HG03460 (cell line): ENCODE measurements at regions not wholly inside any gene's neighbourhood (a gene's known extent, or its start where the extent isn't known, plus 50 kb on each side); places are given as distances from the start of the nearest gene placed in this dataset.
"Not testable (repeated sequence)": the region's sequence is repeated elsewhere in the genome, so short reads cannot be mapped to it uniquely, and the experiment has no call there.

Experiments
- ATAC-seq: cut with Tn5 transposase; IDR thresholded peaks from one replicate; pipeline ENCODE4 v1.9.1; 2021; ENCODE audit not compliant: unreplicated experiment

DNA sequence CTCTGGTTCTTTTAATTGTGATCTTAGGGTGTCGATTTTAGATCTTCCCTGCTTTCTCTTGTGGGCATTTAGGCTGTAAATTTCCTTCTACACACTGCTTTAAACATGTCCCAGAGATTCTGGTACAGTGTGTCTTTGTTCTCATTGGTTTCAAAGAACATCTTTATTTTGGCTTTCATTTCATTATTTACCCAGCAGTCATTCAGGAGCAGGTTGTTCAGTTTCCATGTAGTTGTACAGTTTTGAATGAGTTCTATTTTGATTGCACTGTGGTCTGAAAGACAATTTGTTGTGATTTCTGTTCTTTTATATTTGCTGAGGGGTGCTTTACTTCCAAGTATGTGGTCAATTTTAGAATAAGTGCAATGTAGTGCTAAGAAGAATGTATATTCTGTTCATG lies 423.8 kb downstream of the PIK3C3 start:
- not testable (repeated sequence) for ATAC-seq

DNA sequence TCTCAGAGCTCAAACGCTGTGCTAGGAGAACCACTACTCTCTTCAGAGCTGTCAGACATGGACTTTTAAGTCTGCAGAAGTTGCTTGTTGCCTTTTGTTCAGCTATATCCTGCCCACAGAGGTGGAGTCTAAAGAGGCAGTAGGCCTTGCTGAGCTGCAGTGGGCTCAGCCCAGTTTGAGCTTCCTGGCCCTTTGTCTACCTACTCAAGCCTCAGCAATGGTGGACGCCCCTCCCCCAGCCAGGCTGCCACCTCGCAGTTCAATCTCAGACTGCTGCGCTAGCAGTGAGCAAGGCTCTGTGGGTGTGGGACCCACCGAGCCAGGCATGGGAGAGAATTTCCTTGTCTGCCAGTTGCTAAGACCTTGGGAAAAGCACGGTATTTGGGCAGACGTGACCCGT lies 426.2 kb downstream of the PIK3C3 start:
- ATAC-seq = not testable (repeated sequence)

- no peak for ATAC-seq
Observed at GRCh38 chr18:42392416-42392815, 437.4 kb downstream of the PIK3C3 start.

- ATAC-seq = no peak
Observed at GRCh38 chr18:42392926-42393325, 437.9 kb downstream of the PIK3C3 start.

GRCh38 chr18:42394238-42394637 lies 439.2 kb downstream of the PIK3C3 start:
- ATAC-seq = no peak

GRCh38 chr18:42401131-42401673 lies 446.2 kb downstream of the PIK3C3 start:
- ATAC-seq = no peak

GRCh38 chr18:42404151-42404550 lies 449.1 kb downstream of the PIK3C3 start:
- no peak for ATAC-seq

- no peak for ATAC-seq
Observed at GRCh38 chr18:42409005-42409404, 454.0 kb downstream of the PIK3C3 start.

DNA sequence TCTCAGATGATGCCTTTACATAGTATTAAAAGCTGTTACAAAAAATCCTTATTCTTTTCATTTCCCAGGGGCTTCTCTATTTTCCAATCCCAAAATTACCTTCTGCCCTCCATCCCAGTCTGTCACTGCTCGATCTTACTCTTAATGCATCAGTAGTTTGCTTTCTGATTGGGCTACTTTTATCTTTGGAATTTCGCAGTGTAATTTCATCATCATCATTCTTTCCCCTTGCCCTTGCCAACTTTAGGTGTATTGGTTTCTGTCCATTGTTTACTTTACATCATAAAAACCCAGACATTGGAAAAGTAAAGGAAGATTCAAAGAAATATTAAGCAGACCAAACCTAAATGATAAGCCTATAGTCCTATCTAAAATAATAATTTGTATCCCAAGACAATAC lies 457.2 kb downstream of the PIK3C3 start:
- ATAC-seq = no peak

GRCh38 chr18:42412896-42413295 lies 457.9 kb downstream of the PIK3C3 start:
- ATAC-seq = no peak

DNA sequence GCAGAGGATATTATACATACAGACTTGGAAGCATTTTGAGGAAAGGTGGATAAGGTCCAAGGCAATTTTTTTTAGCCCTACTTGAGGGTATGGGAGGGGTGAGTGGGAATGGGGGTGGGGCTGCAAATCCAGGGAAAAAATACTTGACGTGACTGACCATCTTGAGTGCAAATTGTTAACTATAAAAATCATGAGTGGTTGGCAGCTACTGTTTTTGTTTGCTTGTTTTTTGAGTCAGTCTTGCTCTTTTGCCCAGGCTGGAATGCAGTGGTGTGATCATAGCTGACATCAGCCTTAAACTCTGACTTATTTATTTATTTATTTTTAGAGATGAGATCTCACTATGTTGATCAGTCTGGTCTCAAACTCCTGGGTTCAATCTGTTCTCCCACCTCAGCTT lies 458.8 kb downstream of the PIK3C3 start:
- ATAC-seq = no peak

GRCh38 chr18:42414756-42415454 lies 459.9 kb downstream of the PIK3C3 start:
- ATAC-seq = no peak

DNA sequence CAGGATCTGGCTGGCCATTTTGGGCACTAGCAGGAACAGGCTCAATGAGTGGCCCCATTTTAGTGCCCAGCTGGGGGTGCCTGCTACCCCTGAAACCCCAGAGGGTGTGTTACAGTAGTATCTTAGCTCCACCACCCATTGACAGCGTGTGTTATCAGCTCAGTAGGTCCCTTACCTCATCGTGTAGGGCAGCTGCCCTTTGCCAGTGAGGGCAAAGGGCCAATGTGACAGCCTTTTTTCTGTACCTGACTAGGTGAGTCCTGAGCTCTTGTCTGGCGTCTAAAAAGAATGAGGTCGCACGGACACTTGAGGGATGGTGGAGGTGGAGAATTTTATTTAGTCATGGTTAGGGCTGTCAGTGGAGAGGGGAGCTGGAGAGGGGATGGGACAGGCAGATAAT lies 462.2 kb downstream of the PIK3C3 start:
- ATAC-seq = no peak

- no peak for ATAC-seq
Observed at GRCh38 chr18:42418121-42418520, 463.1 kb downstream of the PIK3C3 start.

- ATAC-seq = no peak
Observed at GRCh38 chr18:42425025-42425424, 470.0 kb downstream of the PIK3C3 start.

- no peak for ATAC-seq
Observed at GRCh38 chr18:42426496-42427015, 471.5 kb downstream of the PIK3C3 start.

- ATAC-seq = no peak
Observed at GRCh38 chr18:42429196-42429595, 474.2 kb downstream of the PIK3C3 start.

DNA sequence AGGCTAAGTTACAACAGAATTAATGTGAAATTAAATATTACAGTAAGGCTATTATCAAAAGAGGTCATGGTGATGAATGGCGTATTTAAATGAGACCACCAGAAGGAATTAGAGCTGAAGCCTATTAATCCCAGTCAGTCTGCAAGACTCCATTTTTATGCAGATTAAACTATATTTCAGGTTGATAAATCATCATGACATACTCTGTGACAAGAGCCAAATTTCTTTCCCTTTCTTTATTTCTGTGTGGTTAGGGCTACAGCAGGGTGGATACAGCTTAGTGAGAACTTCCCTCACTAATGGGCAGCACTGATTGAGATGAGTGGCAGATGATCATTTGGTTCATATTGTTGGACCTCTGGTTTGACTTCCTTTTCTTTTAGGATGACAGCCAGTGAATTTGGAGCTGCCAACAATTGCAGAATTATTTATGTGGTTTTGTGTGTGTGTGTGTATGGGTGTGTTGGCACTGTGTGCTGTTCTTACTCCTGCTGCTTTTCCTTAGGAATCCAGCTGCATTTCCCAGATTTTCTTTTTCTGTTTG lies 481.3 kb downstream of the PIK3C3 start:
- ATAC-seq = no peak

DNA sequence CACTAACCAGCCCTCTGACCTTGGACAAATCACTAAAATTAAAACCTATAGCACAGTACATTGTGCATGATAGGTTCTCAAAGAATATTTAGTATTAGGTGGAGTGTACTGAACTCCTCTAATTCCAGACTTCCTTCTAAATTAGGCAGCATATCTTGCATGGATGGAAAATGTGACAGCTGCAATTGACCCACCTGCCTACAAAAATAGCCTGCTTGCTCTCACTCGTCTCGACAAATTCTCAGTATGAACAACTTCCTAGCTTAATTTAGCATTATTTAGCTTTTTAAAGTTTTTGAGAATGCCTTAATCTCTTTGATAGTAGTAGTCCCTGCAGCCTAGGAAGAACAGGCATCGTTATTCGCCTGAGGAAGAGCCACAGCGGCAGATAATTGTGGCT lies 482.0 kb downstream of the PIK3C3 start:
- ATAC-seq = no peak

GRCh38 chr18:42437646-42438045 lies 482.6 kb downstream of the PIK3C3 start:
- ATAC-seq = no peak

GRCh38 chr18:42442656-42443055 lies 487.6 kb downstream of the PIK3C3 start:
- ATAC-seq = no peak

- ATAC-seq = no peak
Observed at GRCh38 chr18:42444349-42444748, 489.3 kb downstream of the PIK3C3 start.
